Panc1 (cell line): ENCODE measurements at regions not wholly inside any gene's neighbourhood (a gene's known extent, or its start where the extent isn't known, plus 50 kb on each side); places are given as distances from the start of the nearest gene placed in this dataset.

Source experiments
- SIN3A ChIP-seq: IDR thresholded peaks from 2 replicates; pipeline ENCODE4 v1.6.1; 2012; ENCODE audit warnings: low read depth, mild to moderate bottlenecking, low read length, moderate library complexity, borderline replicate concordance; ENCODE audit not compliant: insufficient read depth
- TF ChIP-seq, protein P1 (sequence below): fragments of 450-650 bp; IDR thresholded peaks from 2 replicates; pipeline ENCODE4 v1.5.1; 2017; ENCODE audit warnings: mild to moderate bottlenecking

GRCh38 chr2:236796236-236796635 lies 226.6 kb downstream of the ACKR3 start:
- TF ChIP-seq, protein P1, sequence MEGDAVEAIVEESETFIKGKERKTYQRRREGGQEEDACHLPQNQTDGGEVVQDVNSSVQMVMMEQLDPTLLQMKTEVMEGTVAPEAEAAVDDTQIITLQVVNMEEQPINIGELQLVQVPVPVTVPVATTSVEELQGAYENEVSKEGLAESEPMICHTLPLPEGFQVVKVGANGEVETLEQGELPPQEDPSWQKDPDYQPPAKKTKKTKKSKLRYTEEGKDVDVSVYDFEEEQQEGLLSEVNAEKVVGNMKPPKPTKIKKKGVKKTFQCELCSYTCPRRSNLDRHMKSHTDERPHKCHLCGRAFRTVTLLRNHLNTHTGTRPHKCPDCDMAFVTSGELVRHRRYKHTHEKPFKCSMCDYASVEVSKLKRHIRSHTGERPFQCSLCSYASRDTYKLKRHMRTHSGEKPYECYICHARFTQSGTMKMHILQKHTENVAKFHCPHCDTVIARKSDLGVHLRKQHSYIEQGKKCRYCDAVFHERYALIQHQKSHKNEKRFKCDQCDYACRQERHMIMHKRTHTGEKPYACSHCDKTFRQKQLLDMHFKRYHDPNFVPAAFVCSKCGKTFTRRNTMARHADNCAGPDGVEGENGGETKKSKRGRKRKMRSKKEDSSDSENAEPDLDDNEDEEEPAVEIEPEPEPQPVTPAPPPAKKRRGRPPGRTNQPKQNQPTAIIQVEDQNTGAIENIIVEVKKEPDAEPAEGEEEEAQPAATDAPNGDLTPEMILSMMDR, result no peak
- no peak for TF ChIP-seq SIN3A
